AG09309 (cell line): ENCODE measurements at regions not wholly inside any gene's neighbourhood (a gene's known extent, or its start where the extent isn't known, plus 50 kb on each side); places are given as distances from the start of the nearest gene placed in this dataset.

Experiments used
- DNase-seq: peaks from one replicate; pipeline ENCODE4 v3.0.0-alpha.2; 2010; ENCODE audit warnings: low read depth
- H3K4me3 ChIP-seq: 2 replicates; pipeline ENCODE4 v1.5.1; 2011; ENCODE audit warnings: mild to moderate bottlenecking, low read depth, low read length, moderate library complexity; ENCODE audit not compliant: control insufficient read depth
- TF ChIP-seq, protein P1 (sequence below): IDR thresholded peaks from 2 replicates; pipeline ENCODE4 v1.5.1; 2011; ENCODE audit warnings: mild to moderate bottlenecking, low read depth, low read length, inconsistent platforms; ENCODE audit not compliant: insufficient read depth, control insufficient read depth; ENCODE audit errors: missing control alignments

- H3K4me3 ChIP-seq = no peak overlapping the region
These were observed 57.0 kb upstream of the STX16 start for GRCh38 chr20:58593880-58594638.

DNA sequence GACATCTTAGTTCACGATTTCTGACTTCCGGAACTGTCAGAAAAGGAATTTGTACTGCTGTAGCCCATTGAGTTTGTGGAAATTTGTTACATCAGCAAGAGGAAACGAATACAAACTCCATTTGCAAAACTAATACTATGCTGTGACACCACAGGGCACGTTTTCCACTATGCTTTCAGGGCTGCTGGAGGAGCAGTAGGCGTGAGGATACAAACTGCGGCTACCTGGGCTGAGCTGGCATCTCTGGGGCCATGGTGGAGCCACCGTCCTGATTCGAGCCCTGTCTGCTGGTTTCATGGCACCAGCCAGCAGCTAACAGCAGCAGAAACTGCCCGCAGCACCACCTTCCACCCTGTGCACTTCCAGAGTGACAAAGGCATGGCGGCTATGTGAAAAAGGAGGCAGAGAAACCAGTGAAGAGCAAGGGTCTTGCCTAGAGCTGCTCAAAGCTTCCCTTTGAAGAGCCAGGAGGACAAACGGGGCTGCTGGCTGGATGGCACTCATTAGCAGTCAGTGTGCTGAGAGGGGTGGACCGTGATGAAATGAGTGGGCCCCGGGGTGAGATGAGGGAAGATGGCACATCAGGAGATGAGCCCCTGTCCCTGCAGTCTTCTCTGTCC is 58.9 kb upstream of the STX16 start:
- DNase-seq = no peak
- TF ChIP-seq, protein P1, sequence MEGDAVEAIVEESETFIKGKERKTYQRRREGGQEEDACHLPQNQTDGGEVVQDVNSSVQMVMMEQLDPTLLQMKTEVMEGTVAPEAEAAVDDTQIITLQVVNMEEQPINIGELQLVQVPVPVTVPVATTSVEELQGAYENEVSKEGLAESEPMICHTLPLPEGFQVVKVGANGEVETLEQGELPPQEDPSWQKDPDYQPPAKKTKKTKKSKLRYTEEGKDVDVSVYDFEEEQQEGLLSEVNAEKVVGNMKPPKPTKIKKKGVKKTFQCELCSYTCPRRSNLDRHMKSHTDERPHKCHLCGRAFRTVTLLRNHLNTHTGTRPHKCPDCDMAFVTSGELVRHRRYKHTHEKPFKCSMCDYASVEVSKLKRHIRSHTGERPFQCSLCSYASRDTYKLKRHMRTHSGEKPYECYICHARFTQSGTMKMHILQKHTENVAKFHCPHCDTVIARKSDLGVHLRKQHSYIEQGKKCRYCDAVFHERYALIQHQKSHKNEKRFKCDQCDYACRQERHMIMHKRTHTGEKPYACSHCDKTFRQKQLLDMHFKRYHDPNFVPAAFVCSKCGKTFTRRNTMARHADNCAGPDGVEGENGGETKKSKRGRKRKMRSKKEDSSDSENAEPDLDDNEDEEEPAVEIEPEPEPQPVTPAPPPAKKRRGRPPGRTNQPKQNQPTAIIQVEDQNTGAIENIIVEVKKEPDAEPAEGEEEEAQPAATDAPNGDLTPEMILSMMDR = no peak
- no peak overlapping the region for H3K4me3 ChIP-seq

More at GRCh38 chr20:58593880-58594638, 57.0 kb upstream of the STX16 start:
- TF ChIP-seq, protein P1 = no peak
- no peak for DNase-seq

DNA sequence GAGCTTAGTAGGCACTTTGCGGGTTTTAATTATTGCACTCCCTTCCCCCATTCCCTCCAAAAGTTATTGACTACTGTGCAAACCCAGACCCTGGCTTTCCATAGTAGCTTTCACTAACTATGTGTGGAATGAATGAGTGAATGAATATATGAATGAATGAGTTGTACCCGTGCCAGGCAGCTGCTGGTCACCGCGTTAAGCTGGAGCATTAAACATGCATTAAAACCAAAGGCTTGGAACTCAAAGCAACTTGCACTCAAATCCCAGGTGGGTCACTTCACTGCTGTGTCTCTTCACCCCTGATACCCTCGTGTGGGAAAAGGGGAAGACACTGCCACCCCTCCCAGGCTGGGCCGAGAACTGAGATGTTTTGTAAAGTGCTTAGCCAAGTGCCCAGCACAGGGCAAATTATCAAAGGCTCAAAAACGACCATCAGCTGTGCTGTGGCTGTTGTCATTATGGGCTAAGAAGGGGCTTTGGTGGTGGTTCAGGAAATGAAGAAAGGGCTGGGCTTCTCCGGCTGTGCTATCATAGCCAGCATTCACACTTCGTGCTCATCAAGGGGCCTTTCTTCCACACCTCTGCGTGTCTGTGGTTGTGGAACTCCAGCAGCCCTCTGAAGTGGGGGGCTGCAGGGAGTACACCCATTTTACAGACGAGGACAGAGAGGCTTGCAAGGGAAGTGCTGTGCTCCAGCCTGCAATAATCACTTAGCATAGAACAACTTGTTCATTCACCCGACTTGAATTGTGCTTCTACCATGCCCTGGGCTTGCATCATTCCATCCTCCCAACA is 60.2 kb upstream of the STX16 start:
- DNase-seq = no peak
- H3K4me3 ChIP-seq = no peak overlapping the region
- TF ChIP-seq, protein P1 = no peak

GRCh38 chr20:58587467-58587866 is 63.6 kb upstream of the STX16 start:
- DNase-seq = no peak
- TF ChIP-seq, protein P1 = no peak
- H3K4me3 ChIP-seq = no peak overlapping the region

DNA sequence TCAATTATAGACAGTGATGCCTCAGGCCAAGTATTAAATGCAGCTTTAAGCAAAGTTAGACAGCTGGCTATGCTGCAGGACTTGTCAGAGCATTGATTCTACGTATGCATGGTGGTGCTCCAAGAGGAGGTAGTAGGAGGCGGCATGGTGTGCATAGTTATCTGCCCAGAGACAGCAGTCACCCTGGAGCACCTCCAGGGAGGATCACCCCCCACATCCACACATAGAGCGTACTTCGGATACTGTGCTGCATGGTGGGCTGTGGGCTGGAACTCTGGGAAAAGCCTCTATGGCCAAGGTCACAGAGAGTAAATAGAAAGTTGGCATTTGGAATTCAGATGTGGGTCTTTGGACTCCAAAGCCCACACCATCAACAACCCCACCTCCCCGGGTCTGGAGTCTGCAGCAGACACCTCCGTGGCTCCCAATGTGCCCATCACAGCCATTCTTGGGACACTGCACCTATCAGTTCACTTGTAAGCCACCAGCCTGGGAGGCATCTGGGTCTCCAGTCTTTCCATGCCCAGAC is 64.5 kb upstream of the STX16 start:
- H3K4me3 ChIP-seq = no peak overlapping the region
- TF ChIP-seq, protein P1 = no peak
- no peak for DNase-seq

- TF ChIP-seq, protein P1 = no peak
- no peak overlapping the region for H3K4me3 ChIP-seq
- no peak for DNase-seq
These were observed 65.1 kb upstream of the STX16 start for GRCh38 chr20:58585753-58586540.
